HepG2 (cell line): ENCODE measurements at regions not wholly inside any gene's neighbourhood (a gene's known extent, or its start where the extent isn't known, plus 50 kb on each side); places are given as distances from the start of the nearest gene placed in this dataset.

Experiments
- ARID3A ChIP-seq: IDR thresholded peaks from 2 replicates; pipeline ENCODE4 v1.6.1; 2012; ENCODE audit warnings: low read depth, low read length, improper control_type of control experiment
- ARNT2 ChIP-seq: sonication (generic); formaldehyde crosslinking; IDR thresholded peaks from 2 replicates; pipeline ENCODE4 v1.8.0; 2022; ENCODE audit warnings: mild to moderate bottlenecking, low read depth, missing genetic modification reagents, moderate library complexity
- ASH2L ChIP-seq: fragments of 300-600, 200-600 bp; sonication (generic); IDR thresholded peaks from 2 replicates; pipeline ENCODE4 v1.7.0; 2017; ENCODE audit warnings: low read depth, mild to moderate bottlenecking, moderate library complexity, mixed read lengths, low read length; ENCODE audit not compliant: insufficient read length
- CERS6 ChIP-seq: sonication (generic); formaldehyde crosslinking; IDR thresholded peaks from 2 replicates; pipeline ENCODE4 v1.5.0; 2020; ENCODE audit warnings: missing genetic modification reagents
- EP300 ChIP-seq, 3 experiments: sonication (generic) in 1 of 3; formaldehyde crosslinking in 1 of 3; IDR thresholded peaks; 2 replicates each; pipeline versions ENCODE4 v1.5.1 to v1.6.1; 2011 to 2020; ENCODE audit warnings: low read depth in 2 of 3, low read length in 2 of 3, borderline replicate concordance in 1 of 3, improper control_type of control experiment in 1 of 3, mild to moderate bottlenecking in 1 of 3, missing genetic modification reagents in 1 of 3, moderate library complexity in 1 of 3
- FOXA3 ChIP-seq: IDR thresholded peaks from 2 replicates; pipeline ENCODE4 v1.6.1; 2016; ENCODE audit warnings: missing genetic modification reagents, missing compliant biosample characterization
- HMG20A ChIP-seq: IDR thresholded peaks from 2 replicates; pipeline ENCODE4 v1.6.1; 2016; ENCODE audit warnings: borderline replicate concordance
- HNRNPH1 ChIP-seq: fragments of 200-400 bp; formaldehyde crosslinking; optimal IDR thresholded peaks from 2 replicates; pipeline ENCODE3; 2017; ENCODE audit warnings: mild to moderate bottlenecking, low read depth, low read length
- HNRNPUL1 ChIP-seq: fragments of 200-400 bp; formaldehyde crosslinking; IDR thresholded peaks from 2 replicates; pipeline ENCODE4 v1.6.1; 2017; ENCODE audit warnings: low read depth, mild to moderate bottlenecking, low read length, moderate library complexity
- ISL2 ChIP-seq: sonication (generic); formaldehyde crosslinking; IDR thresholded peaks from 2 replicates; pipeline ENCODE4 v1.5.0; 2020; ENCODE audit warnings: missing genetic modification reagents
- KAT2B ChIP-seq: fragments of 150-350 bp; IDR thresholded peaks from 2 replicates; pipeline ENCODE4 v1.6.1; 2014; ENCODE audit warnings: low read depth, low read length, borderline replicate concordance
- KDM6A ChIP-seq: IDR thresholded peaks from 2 replicates; pipeline ENCODE4 v1.6.1; 2016; ENCODE audit warnings: low read depth
- MIXL1 ChIP-seq: IDR thresholded peaks from 2 replicates; pipeline ENCODE4 v1.6.1; 2016
- NCOR1 ChIP-seq: fragments of 200-600 bp; sonication (generic); IDR thresholded peaks from 2 replicates; pipeline ENCODE4 v1.7.0; 2017; ENCODE audit warnings: antibody characterized with exemption, low read length, borderline replicate concordance
- NFIC ChIP-seq: IDR thresholded peaks from 2 replicates; pipeline ENCODE4 v1.6.1; 2012; ENCODE audit warnings: mild to moderate bottlenecking, low read length, inconsistent platforms
- RARA ChIP-seq: IDR thresholded peaks from 2 replicates; pipeline ENCODE4 v1.6.1; 2016; ENCODE audit warnings: missing genetic modification reagents, missing compliant biosample characterization
- RCOR2 ChIP-seq: IDR thresholded peaks from 2 replicates; pipeline ENCODE4 v1.6.1; 2016; ENCODE audit warnings: missing biosample characterization, missing genetic modification reagents
- REL ChIP-seq: sonication (generic); formaldehyde crosslinking; conservative IDR thresholded peaks from 2 replicates; pipeline ENCODE4 v1.8.0; 2022; ENCODE audit warnings: mild to moderate bottlenecking, missing genetic modification reagents, moderate library complexity
- SOX6 ChIP-seq, 2 experiments: fragments of 450-650 bp in 1 of 2; sonication (generic) in 1 of 2; formaldehyde crosslinking in 1 of 2; IDR thresholded peaks; 2 replicates each; pipeline versions ENCODE4 v1.4.0 to v1.6.1; 2017 to 2020; ENCODE audit warnings: antibody characterized with exemption in 1 of 2, mild to moderate bottlenecking in 1 of 2, missing genetic modification reagents in 1 of 2
- THAP8 ChIP-seq: sonication (generic); formaldehyde crosslinking; IDR thresholded peaks from 2 replicates; pipeline ENCODE4 v1.5.1; 2020; ENCODE audit warnings: missing genetic modification reagents, mild to moderate bottlenecking, borderline replicate concordance
- TSC22D2 ChIP-seq: sonication (generic); formaldehyde crosslinking; IDR thresholded peaks from 2 replicates; pipeline ENCODE4 v1.5.1; 2020; ENCODE audit warnings: missing genetic modification reagents, mild to moderate bottlenecking, borderline replicate concordance
- ZBTB33 ChIP-seq: sonication (generic); formaldehyde crosslinking; IDR thresholded peaks from 2 replicates; pipeline ENCODE4 v1.4.0; 2020; ENCODE audit warnings: missing genetic modification reagents
- ZNF274 ChIP-seq: sonication (generic); formaldehyde crosslinking; IDR thresholded peaks from 2 replicates; pipeline ENCODE4 v1.5.1; 2020; ENCODE audit warnings: mild to moderate bottlenecking, missing genetic modification reagents
- ZNF317 ChIP-seq: sonication (generic); formaldehyde crosslinking; IDR thresholded peaks from 2 replicates; pipeline ENCODE4 v1.5.0; 2020; ENCODE audit warnings: mild to moderate bottlenecking, missing genetic modification reagents
- ZNF615 ChIP-seq: sonication (generic); formaldehyde crosslinking; IDR thresholded peaks from 2 replicates; pipeline ENCODE4 v1.5.0; 2020; ENCODE audit warnings: mild to moderate bottlenecking, missing genetic modification reagents, borderline replicate concordance

DNA sequence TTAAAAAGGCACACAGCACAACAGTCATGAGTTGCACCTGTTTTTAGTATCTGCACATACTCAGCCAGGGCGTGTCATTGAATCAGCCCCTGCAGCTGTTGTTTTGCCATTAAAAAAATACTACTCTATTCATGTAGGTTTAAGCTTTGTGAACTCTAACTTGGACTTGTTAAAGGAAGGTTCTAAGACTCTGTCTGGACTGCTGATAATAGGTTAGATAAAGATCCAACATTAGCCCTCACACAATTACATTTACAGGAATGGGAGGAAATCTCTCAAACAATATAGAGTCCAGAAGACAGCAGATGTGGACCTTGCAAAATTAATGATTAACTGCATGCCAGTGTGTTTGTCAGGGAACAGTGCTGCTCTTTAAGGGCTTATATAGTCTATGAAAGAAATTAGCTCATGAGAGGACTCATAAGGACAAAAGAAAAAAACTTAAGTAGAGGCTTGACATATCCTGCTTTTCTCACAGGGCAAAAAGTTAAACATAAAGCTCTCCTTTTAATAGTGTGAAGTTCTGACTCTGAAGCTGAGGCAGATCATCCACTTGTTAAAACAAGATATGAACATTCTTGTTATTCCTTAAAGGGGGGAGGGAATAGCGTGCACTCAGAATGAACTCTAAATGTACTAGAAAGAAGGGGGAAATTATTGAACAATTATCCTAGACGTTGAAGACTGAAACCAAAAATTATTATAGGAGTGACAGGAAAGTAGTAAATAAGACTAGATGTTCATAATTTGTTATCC, 243.6 kb downstream of the NDFIP2 start (continued):
- TF ChIP-seq SOX6 (IDR thresholded peaks at IDR 0.05) (no peak), SOX6 (CRISPR knock-in tag; IDR thresholded peaks at IDR 0.05) (peak; percentile 91), RARA (CRISPR knock-in tag) (peak; percentile 40), HNRNPUL1 (peak; percentile 92), FOXA3 (peak; percentile 48), KAT2B (no peak), ISL2 (CRISPR knock-in tag) (0 out of 2 replicates have a peak, but pooled peaks have one; percentile 63), MIXL1 (CRISPR knock-in tag) (peak; percentile 51; the same call in 1 of the 2 replicates), ZNF274 (CRISPR knock-in tag) (no peak), ZNF615 (CRISPR knock-in tag) (no peak), ASH2L (no peak), ZBTB33 (CRISPR knock-in tag) (no peak), KDM6A (CRISPR knock-in tag) (peak; percentile 43), EP300 (IDR thresholded peaks at IDR 0.05; ENCODE audit: low read depth in 2 of 2, low read length in 2 of 2) (peak in 1 of 2 experiments; percentile 33; a peak in 1 of 4 replicates), EP300 (CRISPR knock-in tag; IDR thresholded peaks at IDR 0.05; ENCODE audit: borderline replicate concordance) (no peak), TSC22D2 (CRISPR knock-in tag) (no peak), THAP8 (CRISPR knock-in tag) (no peak), ARNT2 (no peak), NFIC (no peak), CERS6 (no peak), NCOR1 (peak; percentile 51; the same call in 1 of the 2 replicates), HMG20A (CRISPR knock-in tag) (peak; percentile 54; the same call in 1 of the 2 replicates), ARID3A (peak; percentile 62; the same call in 1 of the 2 replicates), HNRNPH1 (no peak), ZNF317 (CRISPR knock-in tag) (0 out of 2 replicates have a peak, but pooled peaks have one; percentile 24), REL (CRISPR knock-in tag) (no peak), RCOR2 (CRISPR knock-in tag) (0 out of 2 replicates have a peak, but pooled peaks have one; percentile 15)
